Natural killer cell (primary cell): ENCODE measurements at regions not wholly inside any gene's neighbourhood (a gene's known extent, or its start where the extent isn't known, plus 50 kb on each side); places are given as distances from the start of the nearest gene placed in this dataset.

Experiments used
- ATAC-seq, 3 donors: fragments of 150-1000 bp in 2 of 3; fragments of 200-7000 bp in 1 of 3; cut with Tn5 transposase; 1 replicate in 1 of 3; 2 replicates in 2 of 3; pipeline ENCODE4 v1.10.0; 2021; ENCODE audit warnings: mild to moderate bottlenecking in 2 of 3, moderate library complexity in 2 of 3
- DNase-seq, 2 donors: peaks; one replicate each; pipeline versions ENCODE4 v3.0.0 to v3.0.0-alpha.2; 2013 to 2021; ENCODE audit warnings: mixed read lengths in 1 of 2
- H3K27ac ChIP-seq: one replicate; pipeline ENCODE4 v1.5.1; 2013; ENCODE audit warnings: mild to moderate bottlenecking, low read length
- H3K27me3 ChIP-seq: one replicate; pipeline ENCODE4 v1.6.1; 2013; ENCODE audit warnings: low read length; ENCODE audit not compliant: control insufficient read depth, insufficient read depth
- H3K36me3 ChIP-seq: one replicate; pipeline ENCODE4 v1.6.1; 2013; ENCODE audit warnings: low read length; ENCODE audit not compliant: control insufficient read depth, insufficient read depth
- H3K4me1 ChIP-seq: one replicate; pipeline ENCODE4 v1.6.1; 2013; ENCODE audit warnings: low read length; ENCODE audit not compliant: control insufficient read depth, insufficient read depth
- H3K4me3 ChIP-seq: one replicate; pipeline ENCODE4 v1.5.1; 2013; ENCODE audit warnings: low read length
- H3K9me3 ChIP-seq: one replicate; pipeline ENCODE4 v1.6.1; 2013; ENCODE audit warnings: low read length; ENCODE audit not compliant: control insufficient read depth, insufficient read depth
- H3K27ac Mint-ChIP-seq, 2 donors: one replicate each; pipeline ENCODE4 v1.8.0; 2022; ENCODE audit warnings: mild to moderate bottlenecking in 2 of 2, mixed read lengths in 2 of 2, moderate library complexity in 1 of 2
- H3K27me3 Mint-ChIP-seq, 2 donors: one replicate each; pipeline ENCODE4 v1.8.0; 2022; ENCODE audit warnings: low read depth in 2 of 2, mixed read lengths in 2 of 2
- H3K36me3 Mint-ChIP-seq: one replicate; pipeline ENCODE4 v1.8.0; 2022; ENCODE audit warnings: mixed read lengths
- H3K4me1 Mint-ChIP-seq, 2 donors: one replicate each; pipeline ENCODE4 v1.8.0; 2022; ENCODE audit warnings: mixed read lengths in 2 of 2
- H3K4me3 Mint-ChIP-seq: one replicate; pipeline ENCODE4 v1.8.0; 2022; ENCODE audit warnings: mild to moderate bottlenecking, moderate library complexity, mixed read lengths
- H3K9me3 Mint-ChIP-seq, 2 donors: one replicate each; pipeline ENCODE4 v1.8.0; 2022; ENCODE audit warnings: mixed read lengths in 2 of 2
- WGBS: methylation state at CpG from one replicate; pipeline ENCODE4 v1.1.7; 2013; ENCODE audit warnings: missing lambda C conversion rate; ENCODE audit not compliant: insufficient coverage; 5-methylcytosine and 5-hydroxymethylcytosine counted together
- intact Hi-C: fragments of 100-400 bp; cut with micrococcal nuclease; formaldehyde crosslinking; loops from one replicate; pipeline ENCODE4 v1.14.2; 2022
- TF ChIP-seq, protein P1 (sequence below): fragments of 200-600 bp; IDR thresholded peaks from one replicate; pipeline ENCODE4 v1.8.0; 2022; ENCODE audit warnings: antibody characterized with exemption

DNA sequence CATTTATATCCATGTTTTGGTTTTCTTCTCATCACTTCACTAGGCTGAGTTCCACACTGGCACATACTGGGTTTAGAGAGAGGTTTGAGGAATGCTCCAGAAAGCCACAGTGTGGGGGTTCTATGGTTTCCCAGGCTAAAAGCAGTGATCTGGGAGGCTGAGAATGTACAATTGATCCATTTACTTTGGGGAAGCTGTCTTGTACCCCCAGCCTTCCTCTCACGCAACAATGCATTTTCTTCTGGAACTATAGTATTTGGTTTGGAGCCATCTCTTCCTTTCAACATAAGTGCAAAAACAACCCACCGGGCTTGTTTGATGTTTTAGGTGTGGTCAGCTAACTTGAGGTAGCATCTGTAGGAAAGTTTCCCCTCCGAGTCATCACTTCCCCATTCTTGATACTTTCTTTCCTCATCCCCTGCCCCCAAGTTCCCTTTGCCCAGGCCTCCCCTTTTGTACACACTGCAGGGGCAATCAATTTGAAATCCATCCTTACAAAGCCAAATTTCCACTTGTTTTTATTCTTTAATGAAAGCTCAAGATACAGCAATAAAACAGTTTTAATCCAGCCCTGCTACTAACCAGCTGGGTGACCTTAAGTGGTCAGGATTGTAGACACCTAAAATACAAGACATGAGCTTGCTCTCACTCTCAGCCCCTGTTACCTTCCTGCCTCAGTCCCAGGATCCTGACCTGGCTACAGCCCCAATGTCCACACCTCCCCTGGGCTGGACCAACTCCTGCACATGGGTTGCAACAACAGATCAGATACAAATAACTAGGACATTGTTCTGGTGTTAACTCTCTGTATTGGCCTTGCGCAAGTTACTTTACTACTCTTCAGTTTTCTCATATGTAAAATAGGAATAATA is 109.2 kb downstream of the FHDC1 start:
- Histone ChIP-seq H3K36me3 (no peaks in the 10 kb centered on the region), H3K9me3 (no peaks in the 10 kb centered on the region), H3K27me3 (no peaks in the 10 kb centered on the region), H3K27ac (no peak overlapping the region), H3K4me1 (no peaks in the 10 kb centered on the region), H3K4me3 (no peak overlapping the region)
- TF ChIP-seq, protein P1, sequence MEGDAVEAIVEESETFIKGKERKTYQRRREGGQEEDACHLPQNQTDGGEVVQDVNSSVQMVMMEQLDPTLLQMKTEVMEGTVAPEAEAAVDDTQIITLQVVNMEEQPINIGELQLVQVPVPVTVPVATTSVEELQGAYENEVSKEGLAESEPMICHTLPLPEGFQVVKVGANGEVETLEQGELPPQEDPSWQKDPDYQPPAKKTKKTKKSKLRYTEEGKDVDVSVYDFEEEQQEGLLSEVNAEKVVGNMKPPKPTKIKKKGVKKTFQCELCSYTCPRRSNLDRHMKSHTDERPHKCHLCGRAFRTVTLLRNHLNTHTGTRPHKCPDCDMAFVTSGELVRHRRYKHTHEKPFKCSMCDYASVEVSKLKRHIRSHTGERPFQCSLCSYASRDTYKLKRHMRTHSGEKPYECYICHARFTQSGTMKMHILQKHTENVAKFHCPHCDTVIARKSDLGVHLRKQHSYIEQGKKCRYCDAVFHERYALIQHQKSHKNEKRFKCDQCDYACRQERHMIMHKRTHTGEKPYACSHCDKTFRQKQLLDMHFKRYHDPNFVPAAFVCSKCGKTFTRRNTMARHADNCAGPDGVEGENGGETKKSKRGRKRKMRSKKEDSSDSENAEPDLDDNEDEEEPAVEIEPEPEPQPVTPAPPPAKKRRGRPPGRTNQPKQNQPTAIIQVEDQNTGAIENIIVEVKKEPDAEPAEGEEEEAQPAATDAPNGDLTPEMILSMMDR, result no peak
- DNase-seq (no peak), ATAC-seq (no peak)
- no peak overlapping the region for H3K27ac Mint-ChIP-seq
- WGBS, result 30% methylated on average over 1 of the region's 4 CpGs
- H3K36me3 Mint-ChIP-seq, result no peaks in the 10 kb centered on the region
- no peak overlapping the region for H3K4me3 Mint-ChIP-seq
- H3K27me3 Mint-ChIP-seq, result peaks cover 0 to 6% of the 10 kb centered on the region in 2 donors
- intact Hi-C loops, result no loop called here
- H3K9me3 Mint-ChIP-seq, result no peaks in the 10 kb centered on the region
- H3K4me1 Mint-ChIP-seq, result no peaks in the 10 kb centered on the region

DNA sequence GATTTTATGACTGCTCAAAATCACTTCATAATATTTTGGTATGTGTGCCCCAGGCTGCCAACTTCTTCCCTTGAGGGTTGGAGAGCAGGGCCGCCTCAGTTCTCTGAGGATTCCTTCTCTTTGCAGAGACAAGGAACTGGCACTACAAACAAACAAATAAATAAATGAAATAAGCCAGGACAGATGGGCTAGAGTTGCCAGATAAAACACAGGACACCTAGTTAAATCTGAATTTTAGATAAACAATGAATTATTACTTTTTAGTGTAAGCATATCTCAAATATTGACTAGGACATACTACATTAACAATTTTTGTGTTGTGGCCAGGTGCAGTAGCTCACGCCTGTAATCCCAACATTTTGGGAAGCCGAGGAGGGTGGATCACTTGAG is 122.5 kb downstream of the FHDC1 start:
- intact Hi-C loops, result no loop called here
- H3K4me3 Mint-ChIP-seq, result no peak overlapping the region
- H3K9me3 Mint-ChIP-seq, result no peaks in the 10 kb centered on the region
- TF ChIP-seq, protein P1, result no peak
- H3K27ac Mint-ChIP-seq, result no peak overlapping the region
- peaks cover 28 to 48% of the 10 kb centered on the region in 2 donors for H3K27me3 Mint-ChIP-seq
- ATAC-seq (no peak), DNase-seq (no peak)
- H3K4me1 ChIP-seq, result no peaks in the 10 kb centered on the region
- no peak overlapping the region for H3K4me3 ChIP-seq
- H3K4me1 Mint-ChIP-seq, result no peaks in the 10 kb centered on the region
- H3K36me3 Mint-ChIP-seq, result no peaks in the 10 kb centered on the region
- no peaks in the 10 kb centered on the region for H3K36me3 ChIP-seq
- peaks cover 16% of the 10 kb centered on the region for H3K27me3 ChIP-seq
- 91% methylated on average over 3 of the region's 3 CpGs for WGBS
- H3K27ac ChIP-seq, result no peak overlapping the region
- H3K9me3 ChIP-seq, result no peaks in the 10 kb centered on the region

DNA sequence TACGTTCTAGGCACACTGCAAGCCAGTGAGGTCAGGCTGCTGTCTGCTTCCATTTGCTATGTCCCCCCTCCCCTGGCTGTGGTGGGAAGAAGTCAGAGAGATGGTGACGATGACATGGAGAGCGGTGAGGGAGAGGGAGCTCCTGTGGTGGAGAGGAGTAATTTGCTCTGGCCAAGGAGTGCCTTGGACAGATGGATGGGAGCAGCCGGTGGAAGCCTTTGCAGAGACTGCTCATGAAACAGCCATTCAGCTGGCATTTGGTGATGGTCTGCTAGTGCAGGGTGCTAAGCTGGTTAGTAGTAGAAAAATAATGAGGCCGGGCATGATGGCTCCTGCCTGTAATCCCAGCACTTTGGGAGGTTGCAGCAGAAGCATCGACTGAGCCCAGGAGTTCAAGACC is 124.1 kb downstream of the FHDC1 start:
- no peak overlapping the region for H3K27ac Mint-ChIP-seq
- H3K9me3 ChIP-seq, result no peaks in the 10 kb centered on the region
- H3K4me1 Mint-ChIP-seq, result no peaks in the 10 kb centered on the region
- H3K36me3 ChIP-seq, result no peaks in the 10 kb centered on the region
- H3K27me3 ChIP-seq, result peaks cover 11% of the 10 kb centered on the region
- ATAC-seq (no peak), DNase-seq (no peak)
- WGBS, result 95% methylated on average over 6 of the region's 6 CpGs
- intact Hi-C loops, result no loop called here
- peaks cover 19 to 36% of the 10 kb centered on the region in 2 donors for H3K27me3 Mint-ChIP-seq
- no peaks in the 10 kb centered on the region for H3K36me3 Mint-ChIP-seq
- no peak overlapping the region for H3K27ac ChIP-seq
- H3K9me3 Mint-ChIP-seq, result no peaks in the 10 kb centered on the region
- H3K4me3 ChIP-seq, result no peak overlapping the region
- no peaks in the 10 kb centered on the region for H3K4me1 ChIP-seq
- TF ChIP-seq, protein P1, result no peak
- no peak overlapping the region for H3K4me3 Mint-ChIP-seq

DNA sequence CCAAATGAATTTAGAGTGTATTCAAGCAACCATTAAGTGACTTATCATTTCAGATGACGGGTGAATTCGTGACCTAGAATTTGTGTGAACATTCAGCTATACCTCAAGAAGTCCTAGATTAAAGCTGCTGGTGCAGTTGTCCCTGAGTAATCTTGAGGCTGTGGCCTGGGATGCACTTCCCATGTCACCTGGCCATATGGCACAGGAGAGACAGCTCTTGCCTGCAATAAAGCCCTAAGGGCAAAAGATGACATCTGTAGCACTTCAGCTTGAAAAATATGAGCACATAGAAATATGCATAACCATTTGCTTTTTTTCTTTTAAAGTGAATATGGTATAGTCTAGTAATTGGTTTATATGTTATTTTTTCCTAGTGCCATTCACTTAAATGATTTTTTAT is 125.8 kb downstream of the FHDC1 start:
- Histone ChIP-seq H3K4me3 (no peak overlapping the region), H3K4me1 (no peaks in the 10 kb centered on the region), H3K9me3 (no peaks in the 10 kb centered on the region), H3K36me3 (no peaks in the 10 kb centered on the region), H3K27me3 (no peaks in the 10 kb centered on the region), H3K27ac (no peak overlapping the region)
- no peaks in the 10 kb centered on the region for H3K9me3 Mint-ChIP-seq
- no peak for ATAC-seq
- H3K27ac Mint-ChIP-seq, result no peak overlapping the region
- no peaks in the 10 kb centered on the region for H3K36me3 Mint-ChIP-seq
- no peaks in the 10 kb centered on the region for H3K4me1 Mint-ChIP-seq
- TF ChIP-seq, protein P1, result no peak
- intact Hi-C loops, result no loop called here
- no peak overlapping the region for H3K4me3 Mint-ChIP-seq
- WGBS, result 91% methylated on average over 2 of the region's 2 CpGs
- H3K27me3 Mint-ChIP-seq, result peaks cover 13 to 20% of the 10 kb centered on the region in 2 donors
- no peak for DNase-seq
